ENCODE measurements at regions not wholly inside any gene's neighbourhood (a gene's known extent, or its start where the extent isn't known, plus 50 kb on each side); places are given as distances from the start of the nearest gene placed in this dataset.

GRCh38 chr7:155229548-155230168 lies 68.0 kb upstream of the INSIG1 start:
- Histone ChIP-seq H3K4me3 (replicated peaks; ENCODE audit: insufficient read depth, low read length) (no peak overlapping the region), H3K27me3 (ENCODE audit: insufficient read depth, poor library complexity, severe bottlenecking) (peaks cover 4% of the 10 kb centered on the region), H3K27ac (replicated peaks) (no peak overlapping the region)
- no peak for DNase-seq (ENCODE audit: low read depth in 1 of 2, low spot score in 1 of 2)
- TF ChIP-seq SPI1 (IDR thresholded peaks at IDR 0.05; ENCODE audit: borderline replicate concordance, low read depth) (no peak), POLR2AphosphoS5 (IDR thresholded peaks at IDR 0.05; ENCODE audit: low read depth) (no peak), GABPA (IDR thresholded peaks at IDR 0.05; ENCODE audit: low read depth) (no peak)
- TF ChIP-seq, protein P1, sequence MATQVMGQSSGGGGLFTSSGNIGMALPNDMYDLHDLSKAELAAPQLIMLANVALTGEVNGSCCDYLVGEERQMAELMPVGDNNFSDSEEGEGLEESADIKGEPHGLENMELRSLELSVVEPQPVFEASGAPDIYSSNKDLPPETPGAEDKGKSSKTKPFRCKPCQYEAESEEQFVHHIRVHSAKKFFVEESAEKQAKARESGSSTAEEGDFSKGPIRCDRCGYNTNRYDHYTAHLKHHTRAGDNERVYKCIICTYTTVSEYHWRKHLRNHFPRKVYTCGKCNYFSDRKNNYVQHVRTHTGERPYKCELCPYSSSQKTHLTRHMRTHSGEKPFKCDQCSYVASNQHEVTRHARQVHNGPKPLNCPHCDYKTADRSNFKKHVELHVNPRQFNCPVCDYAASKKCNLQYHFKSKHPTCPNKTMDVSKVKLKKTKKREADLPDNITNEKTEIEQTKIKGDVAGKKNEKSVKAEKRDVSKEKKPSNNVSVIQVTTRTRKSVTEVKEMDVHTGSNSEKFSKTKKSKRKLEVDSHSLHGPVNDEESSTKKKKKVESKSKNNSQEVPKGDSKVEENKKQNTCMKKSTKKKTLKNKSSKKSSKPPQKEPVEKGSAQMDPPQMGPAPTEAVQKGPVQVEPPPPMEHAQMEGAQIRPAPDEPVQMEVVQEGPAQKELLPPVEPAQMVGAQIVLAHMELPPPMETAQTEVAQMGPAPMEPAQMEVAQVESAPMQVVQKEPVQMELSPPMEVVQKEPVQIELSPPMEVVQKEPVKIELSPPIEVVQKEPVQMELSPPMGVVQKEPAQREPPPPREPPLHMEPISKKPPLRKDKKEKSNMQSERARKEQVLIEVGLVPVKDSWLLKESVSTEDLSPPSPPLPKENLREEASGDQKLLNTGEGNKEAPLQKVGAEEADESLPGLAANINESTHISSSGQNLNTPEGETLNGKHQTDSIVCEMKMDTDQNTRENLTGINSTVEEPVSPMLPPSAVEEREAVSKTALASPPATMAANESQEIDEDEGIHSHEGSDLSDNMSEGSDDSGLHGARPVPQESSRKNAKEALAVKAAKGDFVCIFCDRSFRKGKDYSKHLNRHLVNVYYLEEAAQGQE (IDR thresholded peaks at IDR 0.05; ENCODE audit: insufficient replicate concordance, low read depth) = no peak
- TF ChIP-seq, protein P2, sequence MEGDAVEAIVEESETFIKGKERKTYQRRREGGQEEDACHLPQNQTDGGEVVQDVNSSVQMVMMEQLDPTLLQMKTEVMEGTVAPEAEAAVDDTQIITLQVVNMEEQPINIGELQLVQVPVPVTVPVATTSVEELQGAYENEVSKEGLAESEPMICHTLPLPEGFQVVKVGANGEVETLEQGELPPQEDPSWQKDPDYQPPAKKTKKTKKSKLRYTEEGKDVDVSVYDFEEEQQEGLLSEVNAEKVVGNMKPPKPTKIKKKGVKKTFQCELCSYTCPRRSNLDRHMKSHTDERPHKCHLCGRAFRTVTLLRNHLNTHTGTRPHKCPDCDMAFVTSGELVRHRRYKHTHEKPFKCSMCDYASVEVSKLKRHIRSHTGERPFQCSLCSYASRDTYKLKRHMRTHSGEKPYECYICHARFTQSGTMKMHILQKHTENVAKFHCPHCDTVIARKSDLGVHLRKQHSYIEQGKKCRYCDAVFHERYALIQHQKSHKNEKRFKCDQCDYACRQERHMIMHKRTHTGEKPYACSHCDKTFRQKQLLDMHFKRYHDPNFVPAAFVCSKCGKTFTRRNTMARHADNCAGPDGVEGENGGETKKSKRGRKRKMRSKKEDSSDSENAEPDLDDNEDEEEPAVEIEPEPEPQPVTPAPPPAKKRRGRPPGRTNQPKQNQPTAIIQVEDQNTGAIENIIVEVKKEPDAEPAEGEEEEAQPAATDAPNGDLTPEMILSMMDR (IDR thresholded peaks at IDR 0.05; ENCODE audit: insufficient read depth, low read length) = no peak

DNA sequence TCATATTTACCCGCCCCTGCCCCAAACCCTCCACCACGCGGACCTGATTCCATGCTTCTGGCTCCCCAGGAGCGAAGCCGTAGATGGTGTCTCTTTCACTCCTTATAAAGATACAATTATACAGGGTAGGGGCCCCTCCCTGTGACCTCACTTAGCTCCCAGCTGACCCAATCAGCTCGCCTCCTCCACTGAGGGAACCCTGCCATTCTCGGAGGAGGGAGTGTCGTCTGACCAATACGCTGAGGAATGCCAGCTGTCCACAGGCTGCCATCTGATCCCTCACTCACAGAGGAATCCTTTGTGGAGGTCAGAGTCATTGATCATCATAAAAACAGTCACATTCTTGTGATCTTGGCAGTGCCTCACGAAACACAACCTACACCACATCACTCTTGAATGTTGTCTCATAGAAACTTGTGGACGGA lies 67.5 kb upstream of the INSIG1 start:
- no peak overlapping the region for H3K4me3 ChIP-seq (replicated peaks; ENCODE audit: insufficient read depth, low read length)
- TF ChIP-seq, protein P1 (IDR thresholded peaks at IDR 0.05; ENCODE audit: insufficient replicate concordance, low read depth) = no peak
- no peak for TF ChIP-seq SPI1 (IDR thresholded peaks at IDR 0.05; ENCODE audit: borderline replicate concordance, low read depth)
- TF ChIP-seq, protein P2 (IDR thresholded peaks at IDR 0.05; ENCODE audit: insufficient read depth, low read length) = no peak
- no peak overlapping the region for H3K27ac ChIP-seq (replicated peaks)
- peaks cover 4% of the 10 kb centered on the region for H3K27me3 ChIP-seq (ENCODE audit: insufficient read depth, poor library complexity, severe bottlenecking)
- no peak for DNase-seq (ENCODE audit: low read depth in 1 of 2, low spot score in 1 of 2)

GRCh38 chr7:155231241-155231800 lies 66.4 kb upstream of the INSIG1 start:
- Histone ChIP-seq H3K4me3 (replicated peaks; ENCODE audit: insufficient read depth, low read length) (no peak overlapping the region), H3K27ac (replicated peaks) (no peak overlapping the region), H3K27me3 (ENCODE audit: insufficient read depth, poor library complexity, severe bottlenecking) (peaks cover 4% of the 10 kb centered on the region)
- DNase-seq (ENCODE audit: low read depth in 1 of 2, low spot score in 1 of 2) = no peak
- TF ChIP-seq, protein P1 (IDR thresholded peaks at IDR 0.05; ENCODE audit: insufficient replicate concordance, low read depth) = no peak
- TF ChIP-seq, protein P2 (IDR thresholded peaks at IDR 0.05; ENCODE audit: insufficient read depth, low read length) = no peak
- no peak for TF ChIP-seq GABPA (IDR thresholded peaks at IDR 0.05; ENCODE audit: low read depth)

Measured in HL-60 (cell line).